IPS-15b (cell line): ENCODE measurements at regions not wholly inside any gene's neighbourhood (a gene's known extent, or its start where the extent isn't known, plus 50 kb on each side); places are given as distances from the start of the nearest gene placed in this dataset.
"Not testable (repeated sequence)": the region's sequence is repeated elsewhere in the genome, so short reads cannot be mapped to it uniquely, and the experiment has no call there.

ENCODE experiments used
- H3K27me3 ChIP-seq: one replicate; pipeline ENCODE4 v1.6.1; 2013; ENCODE audit warnings: low read length; ENCODE audit not compliant: control insufficient read depth, insufficient read depth
- H3K36me3 ChIP-seq: one replicate; pipeline ENCODE4 v1.6.1; 2013; ENCODE audit warnings: low read length; ENCODE audit not compliant: control insufficient read depth, insufficient read depth
- H3K4me1 ChIP-seq: one replicate; pipeline ENCODE4 v1.6.1; 2013; ENCODE audit warnings: mild to moderate bottlenecking, low read length; ENCODE audit not compliant: control insufficient read depth, insufficient read depth
- H3K4me3 ChIP-seq: one replicate; pipeline ENCODE4 v1.5.1; 2013; ENCODE audit warnings: low read depth, low read length
- H3K9ac ChIP-seq: one replicate; pipeline ENCODE4 v1.6.1; 2013; ENCODE audit warnings: low read depth, mild to moderate bottlenecking, low read length
- H3K9me3 ChIP-seq: one replicate; pipeline ENCODE4 v1.6.1; 2013; ENCODE audit warnings: mild to moderate bottlenecking, low read length; ENCODE audit not compliant: control insufficient read depth, insufficient read depth

- not testable (repeated sequence) for H3K27me3 ChIP-seq, H3K9me3 ChIP-seq, H3K4me3 ChIP-seq, H3K36me3 ChIP-seq, H3K9ac ChIP-seq, H3K4me1 ChIP-seq
These were observed 175.1 kb upstream of the KYNU start for GRCh38 chr2:142702397-142702796.

DNA sequence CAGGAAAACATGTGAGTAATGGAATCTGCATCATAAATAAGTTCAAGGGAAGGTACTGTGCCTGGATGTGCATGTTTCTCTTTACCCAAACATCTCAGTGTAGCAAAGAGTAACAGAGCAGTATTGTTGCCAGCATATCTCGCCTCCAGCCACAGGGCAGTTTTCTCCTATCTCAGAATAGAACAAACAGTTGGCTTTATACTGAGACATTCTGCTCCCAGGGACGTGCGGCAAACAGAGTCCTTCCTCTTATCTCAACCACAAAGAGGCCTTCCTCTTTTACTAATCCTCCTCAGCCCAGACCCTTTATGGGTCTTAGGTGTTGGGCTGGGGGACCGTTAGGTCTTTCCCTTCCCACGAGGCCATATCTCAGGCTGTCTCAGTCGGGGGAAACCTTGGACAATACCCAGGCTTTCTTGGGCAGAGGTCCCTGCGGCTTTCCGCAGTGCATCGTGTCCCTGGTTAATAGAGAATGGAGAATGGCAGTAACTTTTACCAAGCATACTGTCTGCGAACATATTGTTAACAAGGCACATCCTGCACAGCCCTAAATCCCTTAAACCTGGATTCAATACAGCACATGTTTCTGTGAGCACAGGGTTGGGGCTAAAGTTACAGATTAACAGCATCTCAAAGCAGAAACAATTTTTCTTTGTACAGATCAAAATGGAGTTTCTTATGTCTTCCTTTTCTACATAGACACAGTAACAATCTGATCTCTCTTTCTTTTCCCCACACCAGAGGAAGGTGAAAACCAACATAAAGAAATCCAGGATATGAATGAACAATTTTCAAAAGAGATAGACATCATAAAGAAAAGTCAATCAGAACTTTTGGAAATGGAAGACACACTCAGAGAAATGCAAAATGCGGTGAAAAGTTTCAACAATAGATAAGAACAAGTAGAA is 181.9 kb upstream of the KYNU start:
- not testable (repeated sequence) for H3K4me3 ChIP-seq, H3K9ac ChIP-seq, H3K36me3 ChIP-seq, H3K9me3 ChIP-seq, H3K27me3 ChIP-seq, H3K4me1 ChIP-seq

DNA sequence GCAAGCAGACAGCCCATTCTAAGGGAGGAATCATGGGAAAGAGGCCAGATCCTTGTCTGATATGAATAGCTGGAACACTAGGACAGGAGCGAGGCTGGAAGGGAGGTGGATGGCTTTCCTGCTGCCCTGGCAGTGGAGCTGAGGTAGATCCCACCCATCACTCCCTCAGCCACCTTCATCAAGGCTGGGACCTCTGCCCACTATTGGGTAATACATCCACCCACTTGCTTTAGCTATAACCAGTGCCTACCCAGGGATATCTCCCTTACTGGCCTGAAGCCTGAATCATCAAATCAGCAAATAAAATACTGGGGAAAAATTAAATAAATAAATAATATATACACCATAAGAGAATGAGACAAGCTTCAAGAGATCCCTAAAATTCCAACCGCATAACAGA is 183.2 kb upstream of the KYNU start:
- no peaks in the 10 kb centered on the region for H3K27me3 ChIP-seq
- no peaks in the 10 kb centered on the region for H3K4me1 ChIP-seq
- no peaks in the 10 kb centered on the region for H3K9me3 ChIP-seq
- no peak overlapping the region for H3K4me3 ChIP-seq
- no peaks in the 10 kb centered on the region for H3K36me3 ChIP-seq
- no peak overlapping the region for H3K9ac ChIP-seq

- H3K9me3 ChIP-seq, result no peaks in the 10 kb centered on the region
- H3K9ac ChIP-seq, result no peak overlapping the region
- H3K27me3 ChIP-seq, result no peaks in the 10 kb centered on the region
- no peaks in the 10 kb centered on the region for H3K4me1 ChIP-seq
- no peak overlapping the region for H3K4me3 ChIP-seq
- H3K36me3 ChIP-seq, result no peaks in the 10 kb centered on the region
These were observed 184.1 kb upstream of the KYNU start for GRCh38 chr2:142693171-142693950.

- no peaks in the 10 kb centered on the region for H3K4me1 ChIP-seq
- H3K36me3 ChIP-seq, result no peaks in the 10 kb centered on the region
- H3K27me3 ChIP-seq, result no peaks in the 10 kb centered on the region
- H3K9me3 ChIP-seq, result no peaks in the 10 kb centered on the region
- no peak overlapping the region for H3K9ac ChIP-seq
- no peak overlapping the region for H3K4me3 ChIP-seq
These were observed 188.4 kb upstream of the KYNU start for GRCh38 chr2:142688856-142689605.

GRCh38 chr2:142687509-142687908 is 190.0 kb upstream of the KYNU start:
- Histone ChIP-seq H3K9me3 (no peaks in the 10 kb centered on the region), H3K4me1 (no peaks in the 10 kb centered on the region), H3K9ac (no peak overlapping the region), H3K36me3 (no peaks in the 10 kb centered on the region), H3K4me3 (no peak overlapping the region), H3K27me3 (no peaks in the 10 kb centered on the region)

- no peak overlapping the region for H3K4me3 ChIP-seq
- no peak overlapping the region for H3K9ac ChIP-seq
- no peaks in the 10 kb centered on the region for H3K4me1 ChIP-seq
- H3K36me3 ChIP-seq, result no peaks in the 10 kb centered on the region
- H3K9me3 ChIP-seq, result no peaks in the 10 kb centered on the region
- H3K27me3 ChIP-seq, result no peaks in the 10 kb centered on the region
These were observed 190.4 kb upstream of the KYNU start for GRCh38 chr2:142687075-142687474.

- H3K36me3 ChIP-seq, result no peaks in the 10 kb centered on the region
- no peaks in the 10 kb centered on the region for H3K4me1 ChIP-seq
- no peaks in the 10 kb centered on the region for H3K9me3 ChIP-seq
- H3K4me3 ChIP-seq, result no peak overlapping the region
- H3K9ac ChIP-seq, result no peak overlapping the region
- no peaks in the 10 kb centered on the region for H3K27me3 ChIP-seq
These were observed 192.8 kb upstream of the KYNU start for GRCh38 chr2:142684667-142685066.

DNA sequence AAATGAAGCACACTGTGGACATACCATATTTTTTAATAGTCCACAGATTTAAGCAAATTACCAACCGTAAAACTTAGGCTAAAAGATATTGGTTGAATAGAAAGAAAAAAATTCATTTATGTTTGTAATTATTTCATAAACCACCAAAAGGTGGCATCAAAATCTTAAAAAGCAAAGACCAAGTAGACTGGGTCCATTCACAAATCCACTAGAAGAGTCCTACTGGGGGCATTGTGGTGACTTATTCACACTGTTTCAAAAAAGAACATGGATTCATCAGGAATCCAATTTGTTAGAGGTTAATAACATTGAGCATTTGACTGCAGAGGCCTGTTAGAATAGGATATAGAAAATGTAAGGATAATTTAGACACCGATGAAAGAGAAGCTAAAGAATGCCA is 194.9 kb upstream of the KYNU start:
- Histone ChIP-seq H3K9me3 (no peaks in the 10 kb centered on the region), H3K4me1 (no peaks in the 10 kb centered on the region), H3K9ac (no peak overlapping the region), H3K4me3 (no peak overlapping the region), H3K36me3 (no peaks in the 10 kb centered on the region), H3K27me3 (no peaks in the 10 kb centered on the region)

GRCh38 chr2:142681952-142682351 is 195.5 kb upstream of the KYNU start:
- Histone ChIP-seq H3K27me3 (no peaks in the 10 kb centered on the region), H3K9ac (no peak overlapping the region), H3K4me3 (no peak overlapping the region), H3K4me1 (no peaks in the 10 kb centered on the region), H3K9me3 (no peaks in the 10 kb centered on the region), H3K36me3 (no peaks in the 10 kb centered on the region)

DNA sequence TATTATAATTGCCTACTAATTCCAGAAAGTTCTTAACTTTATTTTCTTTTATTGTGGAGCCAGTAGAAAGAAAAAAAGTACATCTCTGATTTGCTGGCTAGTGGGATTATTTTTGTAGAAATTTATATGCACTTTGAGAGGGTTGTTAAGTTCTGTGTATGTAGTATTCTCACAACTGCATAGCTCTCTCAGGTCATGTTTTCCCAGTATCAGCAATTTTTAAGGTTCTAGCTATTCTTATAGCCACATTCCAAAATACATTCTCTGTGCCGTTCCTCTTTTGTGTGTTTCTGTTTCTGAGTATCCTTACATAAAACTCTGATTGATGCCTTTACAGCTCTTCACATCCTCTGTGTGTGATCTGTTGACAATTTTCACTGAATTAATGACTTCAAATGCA is 199.3 kb upstream of the KYNU start:
- Histone ChIP-seq H3K4me1 (no peaks in the 10 kb centered on the region), H3K36me3 (no peaks in the 10 kb centered on the region), H3K27me3 (no peaks in the 10 kb centered on the region), H3K4me3 (no peak overlapping the region), H3K9me3 (no peaks in the 10 kb centered on the region), H3K9ac (no peak overlapping the region)
